Panc1 (cell line): ENCODE measurements at regions not wholly inside any gene's neighbourhood (a gene's known extent, or its start where the extent isn't known, plus 50 kb on each side); places are given as distances from the start of the nearest gene placed in this dataset.

Source experiments
- ATAC-seq: fragments of 200-7000 bp; cut with Tn5 transposase; 2 replicates; pipeline ENCODE4 v1.9.1; 2020; ENCODE audit warnings: mild to moderate bottlenecking, moderate library complexity
- BruUV-seq: library from RNA; stranded (reverse); fragments of 400-500 nt; replicated peaks from 2 replicates; lab custom pipeline; 2021; lab: Mats Ljungman, UMichigan
- CTCF ChIA-PET: fragments of 300-600 bp; sonication (Branson Sonifier 250); formaldehyde crosslinking; loops from one replicate; lab custom pipeline; 2022; ENCODE audit warnings: antibody characterized with exemption; lab: Charles Lee
- POLR2A ChIA-PET: fragments of 300-600 bp; sonication (Branson Sonifier 250); formaldehyde crosslinking; loops from one replicate; lab custom pipeline; 2022; ENCODE audit warnings: antibody characterized with exemption; lab: Charles Lee
- DNase-seq: peaks from one replicate; pipeline ENCODE4 v3.0.0-alpha.2; 2010; ENCODE audit warnings: low read depth, low spot score
- H3K27ac ChIP-seq: 2 replicates; pipeline ENCODE4 v1.5.1; 2011; ENCODE audit warnings: mild to moderate bottlenecking, low read length, inconsistent platforms
- H3K27me3 ChIP-seq: fragments of 200-500 bp; sonication (Bioruptor generic); 2 replicates; pipeline ENCODE4 v1.6.0; 2014; ENCODE audit warnings: low read length, inconsistent platforms; ENCODE audit not compliant: control insufficient read depth, insufficient read depth
- H3K36me3 ChIP-seq: fragments of 200-500 bp; sonication (Bioruptor generic); 2 replicates; pipeline ENCODE4 v1.5.1; 2014; ENCODE audit warnings: inconsistent platforms, mild to moderate bottlenecking, low read length, moderate library complexity; ENCODE audit not compliant: control insufficient read depth, insufficient read depth
- H3K4me1 ChIP-seq: 2 replicates; pipeline ENCODE4 v1.5.1; 2011; ENCODE audit warnings: inconsistent platforms, mild to moderate bottlenecking, low read length, moderate library complexity; ENCODE audit not compliant: control insufficient read depth, insufficient read depth
- H3K4me3 ChIP-seq, 2 experiments: 2 replicates each; pipeline ENCODE4 v1.5.1; 2011 to 2012; ENCODE audit warnings: low read depth in 2 of 2, low read length in 2 of 2, mild to moderate bottlenecking in 2 of 2, inconsistent platforms in 1 of 2, moderate library complexity in 1 of 2
- H3K9me3 ChIP-seq: fragments of 200-500 bp; sonication (Bioruptor generic); 2 replicates; pipeline ENCODE4 v1.5.1; 2014; ENCODE audit warnings: low read depth, mild to moderate bottlenecking, inconsistent platforms, low read length, moderate library complexity; ENCODE audit not compliant: control insufficient read depth, insufficient read depth
- POLR2AphosphoS5 ChIP-seq: IDR thresholded peaks from 2 replicates; pipeline ENCODE4 v1.6.1; 2012; ENCODE audit warnings: mild to moderate bottlenecking, low read depth, low read length, moderate library complexity
- SIN3A ChIP-seq: IDR thresholded peaks from 2 replicates; pipeline ENCODE4 v1.6.1; 2012; ENCODE audit warnings: low read depth, mild to moderate bottlenecking, low read length, moderate library complexity, borderline replicate concordance; ENCODE audit not compliant: insufficient read depth
- TCF7L2 ChIP-seq: IDR thresholded peaks from 2 replicates; pipeline ENCODE4 v1.6.1; 2011; ENCODE audit warnings: mild to moderate bottlenecking, low read depth, low read length, inconsistent platforms
- in situ Hi-C: cut with HindIII; loops from 2 replicates; pipeline ENCODE4 v1.10.0; 2016; ENCODE audit warnings: low sequenced_read_pairs, low pct_unique_long_range_greater_than_20kb
- intact Hi-C: fragments of 100-400 bp; cut with micrococcal nuclease; formaldehyde crosslinking; loops from one replicate; pipeline ENCODE4 v1.10.0; 2022; ENCODE audit not compliant: unreplicated experiment
- TF ChIP-seq, protein P1 (sequence below), 2 experiments: IDR thresholded peaks; 2 replicates each; pipeline ENCODE4 v1.6.1; 2011 to 2012; ENCODE audit warnings: low read depth in 2 of 2, control low read depth in 1 of 2, low read length in 1 of 2, mild to moderate bottlenecking in 1 of 2, moderate library complexity in 1 of 2; ENCODE audit not compliant: insufficient read depth in 1 of 2
- TF ChIP-seq, protein P2 (sequence below): fragments of 450-650 bp; IDR thresholded peaks from 2 replicates; pipeline ENCODE4 v1.5.1; 2017; ENCODE audit warnings: mild to moderate bottlenecking

DNA sequence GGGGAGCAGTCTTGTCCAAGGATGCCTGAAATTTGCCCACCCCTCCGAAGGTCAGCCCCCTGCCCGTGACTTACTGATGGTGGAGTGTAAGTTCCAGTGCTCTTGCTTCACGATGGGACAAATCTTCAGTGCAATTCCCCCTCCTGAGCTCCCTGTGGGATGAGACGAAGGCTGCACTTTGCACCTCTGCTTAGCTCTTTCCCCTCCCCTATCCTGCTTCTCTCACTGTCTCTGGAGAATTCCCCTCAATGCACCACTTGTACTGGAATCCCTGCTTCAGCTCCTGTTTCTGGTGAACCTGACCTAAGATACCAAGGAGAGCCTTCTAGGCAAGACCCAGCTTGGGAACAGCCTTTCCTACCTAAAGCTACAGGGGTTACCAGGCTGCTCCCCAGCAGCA is 122.9 kb upstream of the ZMIZ1 start:
- no TSS peak for BruUV-seq
- Histone ChIP-seq H3K27me3 (no peaks in the 10 kb centered on the region), H3K9me3 (peaks cover 10% of the 10 kb centered on the region; the same call in 1 of the 2 replicates), H3K4me3 (no peak overlapping the region), H3K4me1 (peaks cover 6% of the 10 kb centered on the region; the same call in 1 of the 2 replicates), H3K36me3 (no peaks in the 10 kb centered on the region), H3K27ac (no peak overlapping the region)
- ATAC-seq: no peak
- ChIA-PET POLR2A (no interaction called here), CTCF (interaction anchor here (0.6 kb wide), 1 partner anchor 155 kb away, joined by 5 read pairs; no protein-coding TSS in a partner anchor)
- intact Hi-C loops: no loop called here
- TF ChIP-seq SIN3A: no peak
- TF ChIP-seq TCF7L2: no peak
- TF ChIP-seq, protein P1, sequence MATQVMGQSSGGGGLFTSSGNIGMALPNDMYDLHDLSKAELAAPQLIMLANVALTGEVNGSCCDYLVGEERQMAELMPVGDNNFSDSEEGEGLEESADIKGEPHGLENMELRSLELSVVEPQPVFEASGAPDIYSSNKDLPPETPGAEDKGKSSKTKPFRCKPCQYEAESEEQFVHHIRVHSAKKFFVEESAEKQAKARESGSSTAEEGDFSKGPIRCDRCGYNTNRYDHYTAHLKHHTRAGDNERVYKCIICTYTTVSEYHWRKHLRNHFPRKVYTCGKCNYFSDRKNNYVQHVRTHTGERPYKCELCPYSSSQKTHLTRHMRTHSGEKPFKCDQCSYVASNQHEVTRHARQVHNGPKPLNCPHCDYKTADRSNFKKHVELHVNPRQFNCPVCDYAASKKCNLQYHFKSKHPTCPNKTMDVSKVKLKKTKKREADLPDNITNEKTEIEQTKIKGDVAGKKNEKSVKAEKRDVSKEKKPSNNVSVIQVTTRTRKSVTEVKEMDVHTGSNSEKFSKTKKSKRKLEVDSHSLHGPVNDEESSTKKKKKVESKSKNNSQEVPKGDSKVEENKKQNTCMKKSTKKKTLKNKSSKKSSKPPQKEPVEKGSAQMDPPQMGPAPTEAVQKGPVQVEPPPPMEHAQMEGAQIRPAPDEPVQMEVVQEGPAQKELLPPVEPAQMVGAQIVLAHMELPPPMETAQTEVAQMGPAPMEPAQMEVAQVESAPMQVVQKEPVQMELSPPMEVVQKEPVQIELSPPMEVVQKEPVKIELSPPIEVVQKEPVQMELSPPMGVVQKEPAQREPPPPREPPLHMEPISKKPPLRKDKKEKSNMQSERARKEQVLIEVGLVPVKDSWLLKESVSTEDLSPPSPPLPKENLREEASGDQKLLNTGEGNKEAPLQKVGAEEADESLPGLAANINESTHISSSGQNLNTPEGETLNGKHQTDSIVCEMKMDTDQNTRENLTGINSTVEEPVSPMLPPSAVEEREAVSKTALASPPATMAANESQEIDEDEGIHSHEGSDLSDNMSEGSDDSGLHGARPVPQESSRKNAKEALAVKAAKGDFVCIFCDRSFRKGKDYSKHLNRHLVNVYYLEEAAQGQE (IDR thresholded peaks at IDR 0.05; ENCODE audit: insufficient read depth in 1 of 2, low read depth in 2 of 2, low read length in 1 of 2): no peak
- TF ChIP-seq POLR2AphosphoS5: no peak
- TF ChIP-seq, protein P2, sequence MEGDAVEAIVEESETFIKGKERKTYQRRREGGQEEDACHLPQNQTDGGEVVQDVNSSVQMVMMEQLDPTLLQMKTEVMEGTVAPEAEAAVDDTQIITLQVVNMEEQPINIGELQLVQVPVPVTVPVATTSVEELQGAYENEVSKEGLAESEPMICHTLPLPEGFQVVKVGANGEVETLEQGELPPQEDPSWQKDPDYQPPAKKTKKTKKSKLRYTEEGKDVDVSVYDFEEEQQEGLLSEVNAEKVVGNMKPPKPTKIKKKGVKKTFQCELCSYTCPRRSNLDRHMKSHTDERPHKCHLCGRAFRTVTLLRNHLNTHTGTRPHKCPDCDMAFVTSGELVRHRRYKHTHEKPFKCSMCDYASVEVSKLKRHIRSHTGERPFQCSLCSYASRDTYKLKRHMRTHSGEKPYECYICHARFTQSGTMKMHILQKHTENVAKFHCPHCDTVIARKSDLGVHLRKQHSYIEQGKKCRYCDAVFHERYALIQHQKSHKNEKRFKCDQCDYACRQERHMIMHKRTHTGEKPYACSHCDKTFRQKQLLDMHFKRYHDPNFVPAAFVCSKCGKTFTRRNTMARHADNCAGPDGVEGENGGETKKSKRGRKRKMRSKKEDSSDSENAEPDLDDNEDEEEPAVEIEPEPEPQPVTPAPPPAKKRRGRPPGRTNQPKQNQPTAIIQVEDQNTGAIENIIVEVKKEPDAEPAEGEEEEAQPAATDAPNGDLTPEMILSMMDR: no peak
- no peak for DNase-seq
- in situ Hi-C loops: no loop called here

DNA sequence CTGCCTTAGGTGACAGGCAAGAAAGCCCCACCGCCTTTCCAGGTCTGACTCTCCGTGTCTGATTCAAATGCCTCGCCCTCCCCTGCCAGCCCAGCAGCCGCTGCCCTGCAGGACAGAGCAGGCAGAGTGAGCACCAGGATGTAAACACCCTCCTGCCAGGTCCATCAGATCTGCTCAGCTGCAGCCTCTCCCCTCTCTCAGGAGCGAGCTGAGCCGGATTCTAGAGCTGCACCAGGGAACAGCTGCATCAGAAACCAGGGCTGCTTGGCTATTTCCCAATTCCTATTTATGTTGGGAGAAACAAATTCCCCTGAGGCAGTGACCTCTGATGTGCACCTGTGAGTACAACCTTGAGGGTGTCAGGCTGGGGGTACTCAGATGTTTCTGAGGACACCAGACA is 121.5 kb upstream of the ZMIZ1 start:
- Histone ChIP-seq H3K36me3 (no peaks in the 10 kb centered on the region), H3K27ac (no peak overlapping the region), H3K4me3 (no peak overlapping the region), H3K4me1 (peaks cover 6% of the 10 kb centered on the region; the same call in 1 of the 2 replicates), H3K9me3 (peaks cover 10% of the 10 kb centered on the region; the same call in 1 of the 2 replicates), H3K27me3 (no peaks in the 10 kb centered on the region)
- CTCF ChIA-PET: interaction anchor here (0.9 kb wide), 1 partner anchor 248 kb away, joined by 3 read pairs; no protein-coding TSS in a partner anchor
- intact Hi-C loops (no loop called here), in situ Hi-C loops (no loop called here)
- POLR2A ChIA-PET: no interaction called here
- TF ChIP-seq, protein P2: no peak
- TF ChIP-seq TCF7L2: no peak
- no peak for TF ChIP-seq POLR2AphosphoS5
- TF ChIP-seq SIN3A: no peak
- TF ChIP-seq, protein P1 (IDR thresholded peaks at IDR 0.05; ENCODE audit: insufficient read depth in 1 of 2, low read depth in 2 of 2, low read length in 1 of 2): no peak
- DNase-seq (no peak), ATAC-seq (no peak)
- BruUV-seq: no TSS peak
